ENCODE measurements at regions not wholly inside any gene's neighbourhood (a gene's known extent, or its start where the extent isn't known, plus 50 kb on each side); places are given as distances from the start of the nearest gene placed in this dataset.

GRCh38 chr3:117666325-117666724 lies 956.7 kb downstream of the TUSC7 start:
- TF ChIP-seq POLR2A (IDR thresholded peaks at IDR 0.05) (no peak), CTCF (IDR thresholded peaks at IDR 0.05) (no peak)
- DNase-seq, result no peak
- H3K27ac ChIP-seq, result no peak overlapping the region
- intact Hi-C loops (cut with DNase I), result no loop called here
- H3K9me3 ChIP-seq, result no peaks in the 10 kb centered on the region
- WGBS (ENCODE audit: insufficient coverage, low coverage, low lambda C conversion rate, missing lambda C conversion rate), result 17% methylated on average over 3 of the region's 3 CpGs
- H3K4me1 ChIP-seq, result no peaks in the 10 kb centered on the region
- no peaks in the 10 kb centered on the region for H3K36me3 ChIP-seq
- no peaks in the 10 kb centered on the region for H3K27me3 ChIP-seq
- ATAC-seq, result no peak
- H3K4me3 ChIP-seq, result no peak overlapping the region

GRCh38 chr3:117666812-117667211 lies 957.2 kb downstream of the TUSC7 start:
- Histone ChIP-seq H3K4me3 (no peak overlapping the region), H3K9me3 (no peaks in the 10 kb centered on the region), H3K36me3 (no peaks in the 10 kb centered on the region), H3K27me3 (no peaks in the 10 kb centered on the region), H3K4me1 (no peaks in the 10 kb centered on the region), H3K27ac (no peak overlapping the region)
- TF ChIP-seq POLR2A (IDR thresholded peaks at IDR 0.05) (no peak), CTCF (IDR thresholded peaks at IDR 0.05) (no peak)
- no peak for ATAC-seq
- 21% methylated on average over 3 of the region's 3 CpGs for whole genome bisulfite sequencing (ENCODE audit: insufficient coverage, low coverage, low lambda C conversion rate, missing lambda C conversion rate)
- DNase-seq, result no peak
- intact Hi-C loops (cut with DNase I), result no loop called here

- H3K36me3 ChIP-seq, result no peaks in the 10 kb centered on the region
- no peak overlapping the region for H3K4me3 ChIP-seq
- intact Hi-C loops (cut with DNase I), result no loop called here
- DNase-seq (no peak), ATAC-seq (no peak)
- H3K27ac ChIP-seq, result no peak overlapping the region
- WGBS (ENCODE audit: insufficient coverage, low coverage, low lambda C conversion rate, missing lambda C conversion rate), result 64% methylated on average over 3 of the region's 4 CpGs
- no peaks in the 10 kb centered on the region for H3K4me1 ChIP-seq
- H3K27me3 ChIP-seq, result no peaks in the 10 kb centered on the region
- TF ChIP-seq POLR2A (IDR thresholded peaks at IDR 0.05) (no peak), CTCF (IDR thresholded peaks at IDR 0.05) (no peak)
- H3K9me3 ChIP-seq, result no peaks in the 10 kb centered on the region
Measured at GRCh38 chr3:117669774-117670173, 960.2 kb downstream of the TUSC7 start.

GRCh38 chr3:117671722-117672318 lies 962.2 kb downstream of the TUSC7 start:
- Histone ChIP-seq H3K27ac (no peak overlapping the region), H3K4me1 (no peaks in the 10 kb centered on the region), H3K36me3 (no peaks in the 10 kb centered on the region), H3K9me3 (no peaks in the 10 kb centered on the region), H3K27me3 (no peaks in the 10 kb centered on the region), H3K4me3 (no peak overlapping the region)
- no peak for TF ChIP-seq POLR2A (IDR thresholded peaks at IDR 0.05)
- intact Hi-C loops (cut with DNase I), result no loop called here
- 38% methylated on average over 4 of the region's 4 CpGs for WGBS (ENCODE audit: insufficient coverage, low coverage, low lambda C conversion rate, missing lambda C conversion rate)
- DNase-seq, result no peak
- ATAC-seq, result no peak

- Histone ChIP-seq H3K27ac (no peak overlapping the region), H3K36me3 (no peaks in the 10 kb centered on the region), H3K4me1 (no peaks in the 10 kb centered on the region), H3K27me3 (no peaks in the 10 kb centered on the region), H3K9me3 (no peaks in the 10 kb centered on the region), H3K4me3 (no peak overlapping the region)
- 63% methylated on average over 4 of the region's 4 CpGs for WGBS (ENCODE audit: insufficient coverage, low coverage, low lambda C conversion rate, missing lambda C conversion rate)
- intact Hi-C loops (cut with DNase I), result no loop called here
- no peak for DNase-seq
- no peak for ATAC-seq
- TF ChIP-seq POLR2A (IDR thresholded peaks at IDR 0.05) (no peak), CTCF (IDR thresholded peaks at IDR 0.05) (no peak)
Measured at GRCh38 chr3:117674321-117674720, 964.7 kb downstream of the TUSC7 start.

All from right lobe of liver (tissue), 6 donors.